HG02759 (cell line): ENCODE measurements at regions not wholly inside any gene's neighbourhood (a gene's known extent, or its start where the extent isn't known, plus 50 kb on each side); places are given as distances from the start of the nearest gene placed in this dataset.

Source experiments
- ATAC-seq: cut with Tn5 transposase; IDR thresholded peaks from one replicate; pipeline ENCODE4 v1.9.1; 2021; ENCODE audit warnings: mild to moderate bottlenecking, moderate library complexity; ENCODE audit not compliant: unreplicated experiment

GRCh38 chr2:76584474-76584873 is 873.8 kb upstream of the GCFC2 start:
- ATAC-seq, result no peak

GRCh38 chr2:76579911-76580310 is 869.2 kb upstream of the GCFC2 start:
- no peak for ATAC-seq

DNA sequence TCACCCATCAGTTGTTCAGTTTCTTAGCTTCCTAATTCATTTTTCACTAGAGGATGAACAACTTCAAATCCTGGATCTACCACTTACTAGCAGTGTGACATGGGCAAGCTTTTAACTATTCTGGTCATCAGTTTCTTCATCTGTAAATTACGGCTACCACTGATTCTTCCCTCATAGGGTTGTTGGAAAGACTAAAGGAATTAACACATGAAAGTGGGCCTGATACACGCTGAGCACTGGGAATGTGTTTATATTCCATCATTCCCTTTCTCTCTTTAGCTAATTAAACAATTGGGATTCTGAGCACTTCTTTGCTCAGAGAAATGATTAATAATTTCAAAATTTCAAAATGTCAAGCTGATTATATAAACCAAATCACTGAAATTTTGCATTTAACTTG is 862.3 kb upstream of the GCFC2 start:
- no peak for ATAC-seq

GRCh38 chr2:76569819-76570218 is 859.1 kb upstream of the GCFC2 start:
- ATAC-seq, result no peak

DNA sequence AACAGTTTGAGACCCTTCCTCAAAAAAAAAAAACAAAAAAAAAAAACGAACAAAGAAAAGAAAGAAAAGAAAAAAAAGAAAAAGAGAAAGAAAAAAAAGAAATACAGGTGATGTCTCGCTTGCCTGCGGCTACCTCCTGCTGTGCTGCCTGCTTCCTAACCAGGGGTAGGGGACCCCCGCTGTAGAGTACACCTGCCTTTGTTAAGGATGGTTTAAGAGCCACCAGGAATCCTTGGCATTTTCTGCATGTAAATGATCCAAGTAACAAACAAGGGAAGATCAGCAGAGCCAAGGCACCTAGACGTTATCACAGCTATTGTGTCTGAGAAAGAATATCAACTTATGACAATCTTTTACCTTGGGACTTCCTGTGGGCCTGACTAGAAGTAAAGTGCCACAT is 856.8 kb upstream of the GCFC2 start:
- ATAC-seq, result no peak

DNA sequence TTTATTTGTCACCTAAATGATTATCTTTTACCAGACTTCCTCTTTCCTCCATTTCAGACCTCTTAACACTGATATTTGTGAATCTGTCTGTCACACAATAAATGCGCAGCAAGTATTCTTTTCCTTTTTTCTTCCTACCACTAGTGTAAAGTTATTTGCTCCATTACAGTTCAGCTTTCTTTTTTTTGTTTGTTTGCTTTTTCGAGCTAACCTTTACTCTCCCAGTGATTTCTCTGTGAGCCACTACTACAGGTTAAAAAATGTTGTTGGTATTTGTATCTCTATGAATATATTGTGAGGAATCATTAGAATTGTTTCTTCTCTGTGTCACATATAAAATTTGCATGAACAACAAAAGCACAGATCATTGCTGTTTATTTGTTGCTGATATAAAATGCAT is 854.0 kb upstream of the GCFC2 start:
- no peak for ATAC-seq

DNA sequence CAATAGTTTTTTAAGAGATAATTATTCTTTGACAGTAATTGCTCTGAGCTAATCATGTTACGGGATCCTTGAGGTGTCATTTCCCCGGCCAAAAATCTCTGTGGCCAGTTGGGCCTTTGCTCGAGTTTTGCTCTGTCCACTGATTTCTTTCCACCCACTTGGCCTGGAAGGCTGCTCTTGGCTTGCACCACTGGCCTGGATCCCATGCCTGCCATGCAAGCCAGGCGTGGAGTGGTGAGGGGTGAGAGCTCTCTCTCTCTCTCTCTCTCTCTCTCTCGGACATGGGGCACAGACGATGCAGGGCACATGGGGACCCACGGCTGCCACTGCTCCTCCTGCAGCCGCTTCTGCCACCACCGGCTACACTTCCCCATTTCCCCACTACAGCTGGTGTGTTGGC is 853.0 kb upstream of the GCFC2 start:
- ATAC-seq, result no peak

DNA sequence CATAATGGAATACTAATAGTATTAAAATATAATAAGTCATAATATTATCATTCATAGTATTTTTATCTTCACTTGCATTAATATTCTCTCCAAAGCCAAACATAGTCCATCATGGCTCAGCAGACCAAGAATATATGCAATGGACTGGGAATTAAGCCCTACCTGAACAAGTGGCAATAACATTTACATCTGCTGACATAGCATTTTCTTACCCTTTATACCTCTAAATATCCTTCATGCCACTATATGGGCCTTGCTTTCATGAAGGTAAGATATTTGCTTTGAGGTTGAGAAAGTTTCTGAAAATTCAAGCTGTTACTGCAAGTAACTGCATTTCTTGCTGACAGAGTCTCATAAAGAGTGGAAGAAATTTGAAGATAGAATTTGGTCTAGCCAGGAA is 847.4 kb upstream of the GCFC2 start:
- no peak for ATAC-seq

GRCh38 chr2:76556018-76556417 is 845.3 kb upstream of the GCFC2 start:
- ATAC-seq, result no peak

DNA sequence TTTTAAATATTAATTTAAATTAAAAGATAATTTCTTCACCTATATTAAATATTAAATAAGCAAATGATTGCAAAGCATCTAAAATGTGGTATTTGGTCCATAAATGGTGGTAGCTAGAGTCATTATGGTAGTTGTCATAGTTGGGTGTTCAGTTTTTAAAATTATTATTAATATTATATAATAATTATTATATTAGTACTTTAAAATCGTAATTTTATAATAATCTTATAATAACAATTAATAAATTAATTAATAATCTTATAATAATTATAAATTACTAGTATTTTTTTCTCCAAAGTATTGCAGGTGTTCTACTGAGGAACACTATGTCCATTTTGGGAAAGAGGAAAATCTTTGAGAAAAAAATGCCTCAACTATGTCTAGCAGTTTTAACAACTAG is 835.5 kb upstream of the GCFC2 start:
- ATAC-seq, result no peak

DNA sequence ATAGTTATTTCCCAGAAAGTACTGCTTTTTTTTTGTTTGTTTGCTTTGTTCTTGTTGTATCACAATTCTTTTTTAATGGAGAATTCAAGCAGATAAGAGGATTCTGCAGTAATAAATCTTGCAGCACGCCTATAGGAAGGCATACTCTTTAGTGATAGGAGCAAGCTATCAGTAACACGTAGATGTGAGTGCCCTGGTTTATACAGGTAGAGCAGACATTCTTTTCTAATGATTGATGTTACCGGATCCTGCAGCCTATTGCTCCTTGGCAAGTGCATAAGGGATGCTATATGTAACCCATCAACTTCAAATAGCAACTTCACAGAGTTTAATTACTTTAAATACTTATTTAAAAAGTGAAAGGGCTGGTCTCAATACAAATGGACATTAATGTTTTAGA is 834.2 kb upstream of the GCFC2 start:
- no peak for ATAC-seq

DNA sequence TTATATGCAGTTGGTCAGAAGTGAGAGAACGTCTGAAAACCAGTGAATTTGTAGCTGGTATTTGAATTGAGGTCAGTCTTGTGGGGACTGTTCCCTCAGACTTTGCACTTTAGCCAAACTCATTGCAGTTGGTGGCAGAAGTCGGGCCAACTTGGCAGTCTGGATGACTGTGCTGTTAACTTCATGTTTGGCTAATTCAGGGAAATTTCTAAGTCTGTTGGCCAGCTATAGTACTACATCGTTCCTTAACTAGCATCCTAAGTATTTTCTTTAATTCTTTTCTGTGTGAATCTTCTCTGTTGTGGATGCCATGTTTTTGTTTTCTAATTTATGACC is 806.8 kb upstream of the GCFC2 start:
- ATAC-seq, result no peak

- ATAC-seq, result no peak
These were observed 806.3 kb upstream of the GCFC2 start for GRCh38 chr2:76516861-76517573.

DNA sequence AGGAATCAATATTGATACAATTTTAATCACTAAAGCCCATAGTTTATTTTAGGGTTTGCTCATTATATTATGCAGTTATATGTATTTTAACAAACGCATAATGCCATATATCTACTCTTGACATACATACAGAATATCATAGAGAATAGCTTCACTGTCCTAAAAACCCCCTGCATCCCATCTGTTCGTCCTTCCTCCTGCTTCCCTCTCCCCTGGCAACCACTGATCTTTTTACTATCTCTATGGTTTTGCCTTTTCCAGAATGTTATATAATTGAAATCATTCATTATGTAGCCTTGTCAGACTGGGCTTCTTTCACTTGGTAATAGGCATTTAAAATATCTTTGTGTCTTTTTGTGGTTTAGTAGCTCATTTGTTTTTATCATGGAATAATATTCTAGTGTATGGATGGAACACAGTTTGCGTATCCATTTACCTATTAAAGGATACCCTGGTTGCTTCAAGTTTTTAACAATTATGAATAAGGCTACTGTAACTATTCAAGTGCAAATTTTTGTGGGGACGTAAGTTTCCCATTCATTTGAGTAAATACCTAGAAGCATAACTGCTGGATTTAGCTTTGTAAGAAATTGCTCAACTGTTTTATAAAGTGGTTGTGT is 801.6 kb upstream of the GCFC2 start:
- ATAC-seq, result no peak

- ATAC-seq, result no peak
These were observed 795.8 kb upstream of the GCFC2 start for GRCh38 chr2:76506538-76506937.

DNA sequence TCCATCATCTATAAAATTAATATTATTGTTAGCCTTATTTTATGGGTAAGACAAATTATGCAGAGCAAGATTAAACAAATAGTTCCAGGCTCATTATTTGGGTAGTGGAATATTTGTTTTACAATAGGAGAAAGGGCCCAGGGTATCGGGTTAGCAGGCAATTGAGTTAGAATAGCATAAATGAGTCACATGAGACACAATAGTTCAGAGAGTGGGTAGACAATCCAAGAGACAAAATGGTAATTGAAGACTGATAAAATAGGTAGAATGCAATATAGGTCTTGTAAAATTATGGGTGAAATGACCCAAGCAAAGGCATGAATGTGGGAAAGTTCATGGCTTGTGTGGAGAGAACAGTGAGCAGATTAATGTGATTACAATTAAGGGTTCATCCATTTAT is 790.9 kb upstream of the GCFC2 start:
- ATAC-seq, result no peak

- ATAC-seq, result no peak
These were observed 787.6 kb upstream of the GCFC2 start for GRCh38 chr2:76498360-76498759.

DNA sequence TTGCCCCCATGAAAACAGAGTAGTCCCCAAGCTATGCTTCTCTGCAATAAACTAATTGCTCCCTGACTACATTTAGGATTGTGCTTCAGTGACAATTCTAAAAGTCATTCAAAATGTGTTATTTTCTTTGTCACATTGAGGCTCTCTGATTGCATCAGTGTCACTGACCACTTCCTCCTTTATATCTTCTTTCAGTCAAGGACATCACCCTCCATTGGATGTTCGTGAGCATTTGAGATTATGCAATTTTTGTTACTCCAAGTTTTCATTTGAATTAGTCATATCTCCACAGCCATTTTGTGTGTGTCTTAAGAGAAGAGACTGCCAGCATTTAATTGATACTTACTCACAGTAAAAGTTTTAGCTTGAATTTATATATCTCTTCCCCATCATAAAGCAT is 780.8 kb upstream of the GCFC2 start:
- no peak for ATAC-seq

DNA sequence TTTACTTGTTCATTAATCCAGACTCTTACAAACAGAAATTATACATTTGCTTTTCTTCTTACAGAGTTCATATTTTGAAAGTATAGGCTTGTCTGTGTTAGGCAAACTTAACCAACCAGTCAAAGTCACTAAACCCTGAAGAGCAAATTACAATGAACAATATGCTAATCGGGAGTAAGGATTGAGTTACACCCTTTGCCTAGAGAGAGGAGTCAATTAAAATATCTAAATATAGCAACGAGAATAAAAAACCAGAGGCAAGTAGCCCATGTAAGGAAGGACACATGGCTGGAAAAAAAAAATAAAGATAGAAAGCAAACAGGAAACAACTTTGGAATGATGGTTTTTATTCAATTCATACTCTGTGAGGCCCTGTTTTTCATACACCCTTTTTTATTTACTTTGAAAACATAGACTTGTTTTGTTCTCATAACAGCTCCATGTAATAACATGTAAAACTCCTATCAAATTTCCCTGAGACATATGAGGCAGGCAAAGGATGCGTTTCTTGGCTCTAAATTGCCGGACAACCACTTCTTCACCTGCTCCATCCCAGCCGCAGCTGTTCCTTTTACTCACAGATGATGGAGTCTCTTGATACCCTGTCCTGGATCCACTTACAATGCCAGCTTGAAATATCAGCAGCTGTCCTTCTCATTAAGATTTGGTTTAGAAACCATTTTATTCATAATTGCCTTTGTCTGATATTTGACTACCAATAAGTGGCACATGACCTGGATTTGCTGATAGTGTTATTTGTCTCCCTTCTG is 767.7 kb upstream of the GCFC2 start:
- ATAC-seq, result no peak

DNA sequence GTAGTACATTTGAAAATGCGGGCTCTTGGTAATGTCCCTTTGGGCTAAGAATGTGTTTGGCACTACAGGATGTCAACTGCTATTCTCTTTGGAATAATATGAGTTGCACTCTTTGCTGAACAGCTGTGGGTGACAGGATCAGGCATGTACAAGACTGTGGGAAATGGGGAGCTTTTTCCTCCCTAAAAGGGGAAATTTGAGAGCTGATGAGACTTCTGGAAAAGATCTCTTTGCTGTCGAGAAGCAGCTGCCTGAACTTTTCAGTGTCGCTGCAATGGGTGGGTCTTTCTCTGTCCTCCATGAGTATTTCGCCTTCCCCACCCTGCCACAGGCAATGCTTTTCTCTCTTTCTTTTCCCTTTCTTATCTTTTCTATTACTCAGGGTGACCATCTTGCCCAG is 762.2 kb upstream of the GCFC2 start:
- no peak for ATAC-seq

DNA sequence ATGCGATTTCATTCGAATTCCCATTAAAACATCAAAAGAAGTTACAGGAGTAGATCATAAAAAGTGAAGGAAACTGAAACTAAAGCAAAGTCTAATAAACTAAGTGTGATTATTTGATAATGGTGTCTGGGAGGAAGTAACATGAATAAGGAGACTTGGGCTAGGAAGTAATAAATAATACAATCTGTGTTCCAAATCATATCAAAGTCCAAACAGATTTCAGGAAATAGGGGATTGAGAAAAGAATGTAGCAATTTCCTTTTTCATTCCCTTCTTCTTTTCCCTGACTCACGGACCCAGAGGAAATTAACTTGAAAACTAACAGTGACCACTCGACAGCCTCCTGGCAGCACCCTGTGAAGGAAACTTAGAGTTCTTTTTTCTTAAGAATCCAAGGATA is 758.4 kb upstream of the GCFC2 start:
- no peak for ATAC-seq

- no peak for ATAC-seq
These were observed 756.6 kb upstream of the GCFC2 start for GRCh38 chr2:76467326-76467725.
